Natural killer cell treated with Interleukin-12 subunit alpha and Interleukin-12 subunit beta and Interleukin-15 and Interleukin-18, amount 100 ng/mL, for 72 hours (primary cell): ENCODE measurements at regions not wholly inside any gene's neighbourhood (a gene's known extent, or its start where the extent isn't known, plus 50 kb on each side); places are given as distances from the start of the nearest gene placed in this dataset.
"Not testable (repeated sequence)": the region's sequence is repeated elsewhere in the genome, so short reads cannot be mapped to it uniquely, and the experiment has no call there.

Experiments
- ATAC-seq, 2 donors: fragments of 150-1000 bp; cut with Tn5 transposase in 1 of 2; sonication (Bioruptor Pico), chemical (Tn5 transposase) in 1 of 2; 2 replicates each; pipeline ENCODE4 v1.10.0; 2021
- DNase-seq: peaks from one replicate; pipeline ENCODE4 v3.0.0; 2022; ENCODE audit warnings: low spot score
- H3K27ac Mint-ChIP-seq, 2 donors: 1 replicate in 1 of 2; 2 replicates in 1 of 2; pipeline ENCODE4 v1.8.0; 2022; ENCODE audit warnings: mixed read lengths in 2 of 2, mild to moderate bottlenecking in 1 of 2, moderate library complexity in 1 of 2
- H3K27me3 Mint-ChIP-seq, 2 donors: 1 replicate in 1 of 2; 2 replicates in 1 of 2; pipeline ENCODE4 v1.8.0; 2022; ENCODE audit warnings: mixed read lengths in 2 of 2
- H3K36me3 Mint-ChIP-seq: one replicate; pipeline ENCODE4 v1.8.0; 2022; ENCODE audit warnings: mixed read lengths
- H3K4me1 Mint-ChIP-seq, 2 donors: 1 replicate in 1 of 2; 2 replicates in 1 of 2; pipeline ENCODE4 v1.8.0; 2022; ENCODE audit warnings: low read depth in 2 of 2, mixed read lengths in 2 of 2, mild to moderate bottlenecking in 1 of 2
- H3K4me3 Mint-ChIP-seq: one replicate; pipeline ENCODE4 v1.8.0; 2022; ENCODE audit warnings: mixed read lengths
- H3K9me3 Mint-ChIP-seq: 2 replicates; pipeline ENCODE4 v1.8.0; 2022; ENCODE audit warnings: mixed read lengths

DNA sequence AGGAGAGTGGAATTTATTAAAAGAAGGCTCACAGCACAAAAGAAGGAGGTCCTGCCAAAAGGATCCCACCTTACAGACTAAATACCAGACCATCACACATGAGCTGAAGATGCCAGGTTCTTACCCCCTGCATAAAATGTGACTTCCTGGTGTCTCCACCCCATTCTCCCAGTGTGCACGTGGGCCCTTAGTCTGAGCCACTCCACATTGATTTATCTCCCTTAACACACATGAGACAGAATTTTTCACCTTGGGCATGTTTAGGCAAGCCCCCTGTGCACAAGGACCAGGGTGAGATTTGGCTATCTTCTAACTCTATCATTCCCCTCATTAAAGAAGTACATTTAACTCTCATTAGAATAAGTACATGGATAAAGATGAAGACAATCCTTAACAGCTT is 916.7 kb downstream of the PLOD2 start:
- no peak overlapping the region for H3K27ac Mint-ChIP-seq
- H3K4me1 Mint-ChIP-seq: no peaks in the 10 kb centered on the region
- DNase-seq (no peak), ATAC-seq (no peak)
- H3K9me3 Mint-ChIP-seq: peaks cover 16% of the 10 kb centered on the region
- no peak overlapping the region for H3K4me3 Mint-ChIP-seq
- no peaks in the 10 kb centered on the region for H3K27me3 Mint-ChIP-seq
- H3K36me3 Mint-ChIP-seq: peaks cover 10% of the 10 kb centered on the region

GRCh38 chr3:145246291-145246690 is 914.7 kb downstream of the PLOD2 start:
- no peak overlapping the region for H3K27ac Mint-ChIP-seq
- no peak overlapping the region for H3K4me3 Mint-ChIP-seq
- no peaks in the 10 kb centered on the region for H3K4me1 Mint-ChIP-seq
- peaks cover 19% of the 10 kb centered on the region for H3K9me3 Mint-ChIP-seq
- peaks cover 15% of the 10 kb centered on the region for H3K36me3 Mint-ChIP-seq
- ATAC-seq: no peak
- no peaks in the 10 kb centered on the region for H3K27me3 Mint-ChIP-seq
- DNase-seq: no peak

DNA sequence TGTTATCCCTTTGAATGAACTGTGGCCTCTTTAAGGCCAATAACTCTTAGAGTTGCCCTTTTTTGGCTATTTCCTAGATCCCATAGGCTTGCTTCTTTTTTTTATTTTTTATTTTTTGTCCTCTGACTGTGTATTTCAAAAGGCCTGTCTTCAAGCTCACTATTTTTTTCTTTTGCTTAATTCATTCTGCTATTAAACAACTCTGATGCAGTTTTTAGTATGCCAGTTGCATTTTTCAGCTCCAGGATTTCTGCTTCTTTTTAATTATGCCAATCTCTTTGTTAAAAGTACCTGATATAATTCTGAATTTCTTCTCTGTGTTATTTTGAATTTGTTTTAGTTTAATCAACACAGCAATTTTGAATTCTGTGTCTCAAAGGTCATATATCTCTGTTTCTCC is 912.1 kb downstream of the PLOD2 start:
- DNase-seq: no peak
- ATAC-seq: no peak
- Mint-ChIP-seq H3K36me3 (peaks cover 15% of the 10 kb centered on the region), H3K27ac (no peak overlapping the region), H3K4me1 (no peaks in the 10 kb centered on the region), H3K4me3 (no peak overlapping the region), H3K9me3 (peaks cover 13% of the 10 kb centered on the region), H3K27me3 (no peaks in the 10 kb centered on the region)

GRCh38 chr3:145251311-145251710 is 909.7 kb downstream of the PLOD2 start:
- Mint-ChIP-seq H3K27me3 (no peaks in the 10 kb centered on the region), H3K9me3 (peaks cover 13% of the 10 kb centered on the region), H3K4me3 (no peak overlapping the region), H3K36me3 (peaks cover 15% of the 10 kb centered on the region), H3K4me1 (no peaks in the 10 kb centered on the region), H3K27ac (no peak overlapping the region)
- DNase-seq: no peak
- no peak for ATAC-seq

- not testable (repeated sequence) for H3K4me3 Mint-ChIP-seq, H3K27me3 Mint-ChIP-seq, DNase-seq, H3K9me3 Mint-ChIP-seq, H3K27ac Mint-ChIP-seq, H3K4me1 Mint-ChIP-seq, H3K36me3 Mint-ChIP-seq, ATAC-seq
Observed at GRCh38 chr3:145257967-145258366, 903.0 kb downstream of the PLOD2 start.

DNA sequence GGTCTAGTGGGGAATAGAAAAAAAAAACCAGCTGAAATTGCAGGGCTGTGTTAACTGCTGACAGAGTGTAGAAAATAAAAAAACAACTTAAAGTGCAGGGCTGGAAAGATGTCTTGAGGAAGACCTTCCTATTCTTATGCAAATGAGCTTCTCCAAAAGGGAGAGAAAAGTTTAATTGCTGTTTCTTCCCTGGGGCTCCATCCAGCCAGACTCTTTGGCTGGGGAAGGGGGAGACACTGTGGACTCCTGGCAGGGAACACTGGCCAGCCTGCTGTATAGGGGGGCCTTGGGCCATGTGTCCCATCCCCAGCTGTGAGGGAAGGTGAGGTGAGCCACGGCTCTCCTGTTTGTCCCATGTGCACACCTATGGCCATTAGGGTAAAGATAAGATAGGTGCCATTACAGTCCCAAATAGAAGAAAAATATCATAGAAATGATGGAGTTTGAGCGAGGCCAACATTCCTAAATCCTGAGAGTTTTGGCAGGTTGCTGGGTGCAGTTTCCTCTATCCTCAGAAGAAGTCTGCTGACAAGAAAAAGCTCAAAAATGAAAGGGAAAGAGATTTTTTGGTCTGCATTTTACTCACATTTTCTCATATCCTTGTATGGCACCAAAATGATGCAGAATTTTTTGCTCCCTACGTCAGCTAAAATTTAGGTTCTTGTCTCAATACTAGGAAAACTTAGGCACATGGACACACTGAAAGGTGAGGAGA is 901.7 kb downstream of the PLOD2 start:
- ATAC-seq: no peak
- Mint-ChIP-seq H3K4me1 (no peaks in the 10 kb centered on the region), H3K36me3 (no peaks in the 10 kb centered on the region), H3K27ac (no peak overlapping the region), H3K27me3 (no peaks in the 10 kb centered on the region), H3K4me3 (no peak overlapping the region), H3K9me3 (no peaks in the 10 kb centered on the region)
- no peak for DNase-seq

DNA sequence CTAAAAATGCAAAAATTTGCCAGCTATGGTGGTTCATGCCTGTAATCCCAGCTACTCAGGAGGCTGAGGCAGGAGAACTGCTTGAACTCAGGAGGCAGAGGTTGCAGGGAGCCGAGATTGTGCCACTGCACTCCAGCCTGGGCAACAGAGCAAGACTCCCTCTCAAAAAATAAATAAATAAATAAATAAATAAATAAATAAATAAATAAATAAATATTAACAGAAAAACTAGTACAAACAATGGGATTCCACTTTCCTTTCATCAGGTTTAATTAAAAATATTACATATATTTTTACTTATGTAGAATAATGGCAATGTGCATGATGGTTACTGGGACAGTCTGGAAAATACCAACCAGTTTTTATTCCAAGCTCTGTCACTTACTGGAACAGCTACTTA is 897.5 kb downstream of the PLOD2 start:
- not testable (repeated sequence) for DNase-seq, H3K27me3 Mint-ChIP-seq, H3K4me3 Mint-ChIP-seq, H3K36me3 Mint-ChIP-seq, ATAC-seq, H3K9me3 Mint-ChIP-seq, H3K4me1 Mint-ChIP-seq, H3K27ac Mint-ChIP-seq

- Mint-ChIP-seq H3K9me3 (peaks cover 12% of the 10 kb centered on the region), H3K36me3 (no peaks in the 10 kb centered on the region), H3K27ac (no peak overlapping the region), H3K4me1 (no peaks in the 10 kb centered on the region), H3K27me3 (no peaks in the 10 kb centered on the region), H3K4me3 (no peak overlapping the region)
- DNase-seq: no peak
- ATAC-seq: no peak
Observed at GRCh38 chr3:145266368-145266767, 894.6 kb downstream of the PLOD2 start.

DNA sequence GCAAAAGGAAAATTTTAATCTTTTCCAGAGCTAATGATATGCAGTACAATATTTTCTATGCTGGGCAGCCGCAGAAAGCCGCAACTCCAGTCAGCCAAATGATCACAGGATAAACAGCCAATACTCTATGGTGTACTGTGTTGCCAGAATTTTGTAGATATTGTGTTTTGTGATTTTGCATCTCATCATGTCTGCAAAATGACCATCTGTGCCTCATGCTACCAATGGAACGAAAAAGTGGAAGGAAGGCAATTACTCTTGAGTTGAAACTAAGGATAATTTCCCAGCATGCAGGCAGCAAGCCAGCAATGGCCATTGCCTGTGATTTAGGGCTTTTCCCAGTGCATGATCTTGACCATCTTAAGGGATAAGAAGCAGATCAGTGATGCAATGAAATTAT is 891.9 kb downstream of the PLOD2 start:
- Mint-ChIP-seq H3K9me3 (peaks cover 16% of the 10 kb centered on the region), H3K27ac (no peak overlapping the region), H3K4me3 (no peak overlapping the region), H3K27me3 (no peaks in the 10 kb centered on the region), H3K4me1 (no peaks in the 10 kb centered on the region), H3K36me3 (no peaks in the 10 kb centered on the region)
- ATAC-seq: no peak
- DNase-seq: no peak

DNA sequence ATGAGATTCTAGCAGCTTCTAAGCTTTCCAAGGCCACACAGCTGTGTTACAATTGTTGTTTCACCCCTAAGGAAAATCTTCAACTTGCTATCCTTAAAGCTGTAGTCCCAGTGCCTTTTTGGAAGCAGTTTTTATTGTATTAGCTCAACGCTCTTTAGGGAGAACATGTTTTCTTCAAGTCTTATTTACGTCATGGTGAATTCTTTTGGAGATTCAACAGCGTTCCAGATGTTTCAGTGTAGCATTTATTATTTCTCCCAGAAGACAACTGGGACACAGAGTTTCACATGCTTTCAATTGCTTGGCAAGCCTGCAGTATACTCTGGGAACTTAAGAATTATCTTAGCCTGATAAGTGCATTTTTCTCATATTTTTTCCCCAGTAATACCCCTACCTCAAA is 888.3 kb downstream of the PLOD2 start:
- no peak for DNase-seq
- ATAC-seq: no peak
- Mint-ChIP-seq H3K4me3 (no peak overlapping the region), H3K4me1 (no peaks in the 10 kb centered on the region), H3K36me3 (no peaks in the 10 kb centered on the region), H3K27ac (no peak overlapping the region), H3K27me3 (no peaks in the 10 kb centered on the region), H3K9me3 (peaks cover 14% of the 10 kb centered on the region)

- no peak overlapping the region for H3K27ac Mint-ChIP-seq
- H3K4me1 Mint-ChIP-seq: no peaks in the 10 kb centered on the region
- H3K27me3 Mint-ChIP-seq: no peaks in the 10 kb centered on the region
- H3K9me3 Mint-ChIP-seq: peaks cover 3% of the 10 kb centered on the region
- H3K36me3 Mint-ChIP-seq: peaks cover 8% of the 10 kb centered on the region
- H3K4me3 Mint-ChIP-seq: no peak overlapping the region
- DNase-seq (no peak), ATAC-seq (no peak)
Observed at GRCh38 chr3:145282505-145282904, 878.5 kb downstream of the PLOD2 start.

DNA sequence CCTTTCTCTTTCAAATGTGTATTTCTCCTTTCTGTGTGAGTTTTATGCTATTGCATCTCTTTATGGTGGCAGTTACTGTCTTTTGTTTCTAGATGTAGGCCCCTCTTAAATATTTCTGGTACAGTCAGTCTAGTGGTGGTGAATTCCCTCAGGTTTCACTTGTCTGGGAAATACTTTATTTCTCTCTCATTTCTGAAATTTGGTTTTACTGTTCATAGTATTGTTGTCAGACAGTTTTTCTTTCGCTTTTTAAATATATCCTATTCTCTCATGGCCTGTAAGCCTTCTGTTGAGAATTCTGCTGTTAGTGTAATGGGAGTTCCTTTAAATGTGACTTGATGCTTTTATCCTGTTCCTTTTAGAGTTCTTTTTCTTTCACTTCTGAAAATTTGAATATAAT is 874.0 kb downstream of the PLOD2 start:
- H3K4me1 Mint-ChIP-seq: no peaks in the 10 kb centered on the region
- ATAC-seq (no peak), DNase-seq (no peak)
- H3K4me3 Mint-ChIP-seq: no peak overlapping the region
- H3K27ac Mint-ChIP-seq: no peak overlapping the region
- peaks cover 9% of the 10 kb centered on the region for H3K9me3 Mint-ChIP-seq
- no peaks in the 10 kb centered on the region for H3K27me3 Mint-ChIP-seq
- peaks cover 14% of the 10 kb centered on the region for H3K36me3 Mint-ChIP-seq

- Mint-ChIP-seq H3K36me3 (peaks cover 14% of the 10 kb centered on the region), H3K4me1 (no peaks in the 10 kb centered on the region), H3K4me3 (no peak overlapping the region), H3K27ac (no peak overlapping the region), H3K27me3 (no peaks in the 10 kb centered on the region), H3K9me3 (peaks cover 9% of the 10 kb centered on the region)
- ATAC-seq (no peak), DNase-seq (no peak)
Observed at GRCh38 chr3:145290010-145290409, 871.0 kb downstream of the PLOD2 start.

- ATAC-seq (no peak), DNase-seq (no peak)
- Mint-ChIP-seq H3K9me3 (peaks cover 10% of the 10 kb centered on the region), H3K4me3 (no peak overlapping the region), H3K27me3 (no peaks in the 10 kb centered on the region), H3K4me1 (no peaks in the 10 kb centered on the region), H3K36me3 (no peaks in the 10 kb centered on the region), H3K27ac (no peak overlapping the region)
Observed at GRCh38 chr3:145294572-145294971, 866.4 kb downstream of the PLOD2 start.

GRCh38 chr3:145307272-145307671 is 853.7 kb downstream of the PLOD2 start:
- Mint-ChIP-seq H3K27ac (no peak overlapping the region), H3K27me3 (no peaks in the 10 kb centered on the region), H3K36me3 (no peaks in the 10 kb centered on the region), H3K4me3 (no peak overlapping the region), H3K4me1 (no peaks in the 10 kb centered on the region), H3K9me3 (peaks cover 12% of the 10 kb centered on the region)
- DNase-seq: no peak
- ATAC-seq: no peak
